CD4-positive, alpha-beta T cell (primary cell): ENCODE measurements at regions not wholly inside any gene's neighbourhood (a gene's known extent, or its start where the extent isn't known, plus 50 kb on each side); places are given as distances from the start of the nearest gene placed in this dataset.
"Not testable (repeated sequence)": the region's sequence is repeated elsewhere in the genome, so short reads cannot be mapped to it uniquely, and the experiment has no call there.

Experiments used
- ATAC-seq: fragments of 200-7000 bp; cut with Tn5 transposase; one replicate; pipeline ENCODE4 v1.10.0; 2022; ENCODE audit warnings: mild to moderate bottlenecking; ENCODE audit not compliant: poor library complexity
- CTCF ChIA-PET: fragments of 350-600 bp; sonication (Branson Sonifier 250); formaldehyde crosslinking; loops from one replicate; lab custom pipeline; 2021; ENCODE audit warnings: antibody characterized with exemption, inconsistent platforms; lab: Charles Lee
- POLR2A ChIA-PET: fragments of 350-600 bp; sonication (Branson Sonifier 250); formaldehyde crosslinking; loops from one replicate; lab custom pipeline; 2021; ENCODE audit warnings: antibody characterized with exemption, inconsistent platforms; lab: Charles Lee
- DNase-seq, 14 experiments: peaks; one replicate each; pipeline ENCODE4 v3.0.0-alpha.2; 2013 to 2020; ENCODE audit warnings: mixed read lengths in 2 of 14
- H3K27ac ChIP-seq, 2 donors: one replicate each; pipeline versions ENCODE4 v1.5.1 to v1.7.0; 2013; ENCODE audit warnings: low read length in 2 of 2, low read depth in 1 of 2, mild to moderate bottlenecking in 1 of 2
- H3K27me3 ChIP-seq, 2 experiments: 1 replicate in 1 of 2; 2 replicates in 1 of 2; pipeline versions ENCODE4 v1.6.1 to v1.7.0; 2013; ENCODE audit warnings: low read length in 2 of 2, control low read depth in 1 of 2, mild to moderate bottlenecking in 1 of 2, moderate library complexity in 1 of 2; ENCODE audit not compliant: insufficient read depth in 2 of 2, control insufficient read depth in 1 of 2
- H3K36me3 ChIP-seq: one replicate; pipeline ENCODE4 v1.6.1; 2013; ENCODE audit warnings: low read length, control low read depth; ENCODE audit not compliant: insufficient read depth
- H3K4me1 ChIP-seq: one replicate; pipeline ENCODE4 v1.6.1; 2013; ENCODE audit warnings: low read length, control low read depth; ENCODE audit not compliant: insufficient read depth
- H3K4me3 ChIP-seq: one replicate; pipeline ENCODE4 v1.5.1; 2013; ENCODE audit warnings: mild to moderate bottlenecking, low read length, moderate library complexity
- H3K9me3 ChIP-seq, 2 experiments: 1 replicate in 1 of 2; 2 replicates in 1 of 2; pipeline versions ENCODE4 v1.6.1 to v1.7.0; 2013; ENCODE audit warnings: low read length in 2 of 2, mild to moderate bottlenecking in 2 of 2, control low read depth in 1 of 2, moderate library complexity in 1 of 2; ENCODE audit not compliant: control insufficient read depth in 1 of 2, insufficient read depth in 1 of 2
- H3K27ac Mint-ChIP-seq: one replicate; pipeline ENCODE4 v1.8.0; 2020; ENCODE audit warnings: mixed read lengths
- H3K27me3 Mint-ChIP-seq: one replicate; pipeline ENCODE4 v1.8.0; 2021; ENCODE audit warnings: mixed read lengths
- H3K36me3 Mint-ChIP-seq: one replicate; pipeline ENCODE4 v1.8.0; 2021; ENCODE audit warnings: low read depth, mixed read lengths
- H3K4me1 Mint-ChIP-seq: one replicate; pipeline ENCODE4 v1.8.0; 2021; ENCODE audit warnings: low read depth, mixed read lengths
- H3K4me3 Mint-ChIP-seq: one replicate; pipeline ENCODE4 v1.8.0; 2020; ENCODE audit warnings: mild to moderate bottlenecking, mixed read lengths
- H3K9me3 Mint-ChIP-seq: one replicate; pipeline ENCODE4 v1.8.0; 2020; ENCODE audit warnings: mixed read lengths
- CTCF ChIP-seq: fragments of 200-600 bp; IDR thresholded peaks from one replicate; pipeline ENCODE4 v1.8.0; 2022; ENCODE audit warnings: antibody characterized with exemption, mild to moderate bottlenecking
- intact Hi-C, 2 experiments: fragments of 100-400 bp; cut with DNase I in 1 of 2; cut with micrococcal nuclease in 1 of 2; formaldehyde crosslinking; loops; one replicate each; pipeline versions ENCODE4 v1.15.1 to v1.9.0; 2023 to 2025; cut with DNase I, micrococcal nuclease

- POLR2A ChIA-PET: no interaction called here
- CTCF ChIA-PET: no interaction called here
- H3K27me3 ChIP-seq: no peaks in the 10 kb centered on the region
Measured at GRCh38 chr4:95949136-95949765, 109.4 kb downstream of the PDHA2 start.

GRCh38 chr4:95949808-95950207 lies 109.9 kb downstream of the PDHA2 start:
- Histone ChIP-seq H3K4me3 (no peak overlapping the region), H3K4me1 (no peaks in the 10 kb centered on the region), H3K36me3 (no peaks in the 10 kb centered on the region), H3K27me3 (no peaks in the 10 kb centered on the region), H3K9me3 (no peaks in the 10 kb centered on the region), H3K27ac (no peak overlapping the region)
- H3K9me3 Mint-ChIP-seq: peaks cover 3% of the 10 kb centered on the region
- no peak for ATAC-seq
- intact Hi-C loops: no loop called here
- H3K27ac Mint-ChIP-seq: no peak overlapping the region
- DNase-seq: no peak
- no peaks in the 10 kb centered on the region for H3K4me1 Mint-ChIP-seq
- no peak for TF ChIP-seq CTCF
- ChIA-PET POLR2A (no interaction called here), CTCF (no interaction called here)
- H3K4me3 Mint-ChIP-seq: no peak overlapping the region
- H3K36me3 Mint-ChIP-seq: no peaks in the 10 kb centered on the region
- no peaks in the 10 kb centered on the region for H3K27me3 Mint-ChIP-seq

More at GRCh38 chr4:95949136-95949765, 109.4 kb downstream of the PDHA2 start:
- Mint-ChIP-seq H3K36me3 (no peaks in the 10 kb centered on the region), H3K27ac (no peak overlapping the region), H3K9me3 (peaks cover 3% of the 10 kb centered on the region), H3K4me3 (no peak overlapping the region), H3K27me3 (no peaks in the 10 kb centered on the region), H3K4me1 (no peaks in the 10 kb centered on the region)
- no peaks in the 10 kb centered on the region for H3K36me3 ChIP-seq
- no peaks in the 10 kb centered on the region for H3K4me1 ChIP-seq
- DNase-seq (no peak), ATAC-seq (no peak)
- TF ChIP-seq CTCF: no peak
- intact Hi-C loops: no loop called here
- no peaks in the 10 kb centered on the region for H3K9me3 ChIP-seq
- H3K27ac ChIP-seq: no peak overlapping the region
- H3K4me3 ChIP-seq: no peak overlapping the region

GRCh38 chr4:95952538-95952937 lies 112.6 kb downstream of the PDHA2 start:
- H3K9me3 Mint-ChIP-seq, H3K27me3 ChIP-seq, H3K27ac Mint-ChIP-seq, POLR2A ChIA-PET, H3K27ac ChIP-seq, H3K4me3 ChIP-seq, H3K4me3 Mint-ChIP-seq, H3K36me3 ChIP-seq, H3K4me1 ChIP-seq, CTCF ChIA-PET, intact Hi-C loops, DNase-seq, ATAC-seq, H3K4me1 Mint-ChIP-seq, H3K9me3 ChIP-seq, H3K36me3 Mint-ChIP-seq, H3K27me3 Mint-ChIP-seq: not testable (repeated sequence)

GRCh38 chr4:95956094-95956493 lies 116.2 kb downstream of the PDHA2 start:
- POLR2A ChIA-PET: no interaction called here
- Histone ChIP-seq H3K9me3 (no peaks in the 10 kb centered on the region), H3K36me3 (no peaks in the 10 kb centered on the region), H3K4me3 (no peak overlapping the region), H3K4me1 (no peaks in the 10 kb centered on the region), H3K27me3 (no peaks in the 10 kb centered on the region), H3K27ac (no peak overlapping the region)
- intact Hi-C loops: no loop called here
- CTCF ChIA-PET: no interaction called here
- Mint-ChIP-seq H3K36me3 (no peaks in the 10 kb centered on the region), H3K4me1 (no peaks in the 10 kb centered on the region), H3K27ac (no peak overlapping the region), H3K4me3 (no peak overlapping the region), H3K9me3 (no peaks in the 10 kb centered on the region), H3K27me3 (no peaks in the 10 kb centered on the region)
- no peak for ATAC-seq
- TF ChIP-seq CTCF: no peak
- no peak for DNase-seq
